ENCODE measurements at regions not wholly inside any gene's neighbourhood (a gene's known extent, or its start where the extent isn't known, plus 50 kb on each side); places are given as distances from the start of the nearest gene placed in this dataset.

DNA sequence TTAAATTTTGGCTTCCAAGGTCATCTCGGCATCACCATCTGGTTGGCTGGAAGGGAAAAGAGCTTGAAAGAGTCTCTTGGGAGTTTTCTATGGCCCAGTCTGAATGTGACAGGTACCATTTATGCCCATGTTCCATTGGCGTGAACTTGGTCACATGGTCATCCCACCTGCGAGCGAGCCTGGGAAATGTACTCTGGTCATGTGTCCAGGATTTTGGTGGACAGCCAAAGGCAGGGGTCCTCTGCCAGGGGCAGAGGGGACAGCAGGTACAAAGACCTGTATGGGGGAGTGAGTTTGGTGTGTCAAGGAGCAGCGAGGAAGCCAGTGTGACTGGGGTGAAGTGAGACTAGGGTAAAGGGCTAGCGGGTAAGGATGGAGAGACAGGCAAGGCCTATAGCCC, 112.6 kb downstream of the CDC5L start:
- no peak for DNase-seq (ENCODE audit: low read depth)

DNA sequence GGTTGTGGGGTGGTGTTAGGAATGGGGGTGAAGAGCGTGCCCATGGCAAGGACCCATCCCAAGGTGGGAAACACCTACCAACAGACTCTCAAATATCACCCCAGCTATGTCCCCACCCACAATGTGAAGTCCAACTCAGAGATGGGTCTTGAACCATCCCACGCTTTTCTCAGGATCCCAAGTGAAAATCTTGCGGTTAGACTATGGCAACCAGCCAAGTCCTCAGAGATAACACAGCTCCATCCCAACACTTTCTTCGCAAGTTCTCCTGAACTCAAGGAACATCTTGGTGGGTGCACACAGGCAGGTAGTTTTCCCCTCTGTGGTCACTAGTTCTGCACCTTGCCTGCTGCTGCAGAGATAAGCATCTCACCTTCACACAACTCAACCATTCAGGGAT, 116.0 kb downstream of the CDC5L start:
- no peak for DNase-seq (ENCODE audit: low read depth)

DNA sequence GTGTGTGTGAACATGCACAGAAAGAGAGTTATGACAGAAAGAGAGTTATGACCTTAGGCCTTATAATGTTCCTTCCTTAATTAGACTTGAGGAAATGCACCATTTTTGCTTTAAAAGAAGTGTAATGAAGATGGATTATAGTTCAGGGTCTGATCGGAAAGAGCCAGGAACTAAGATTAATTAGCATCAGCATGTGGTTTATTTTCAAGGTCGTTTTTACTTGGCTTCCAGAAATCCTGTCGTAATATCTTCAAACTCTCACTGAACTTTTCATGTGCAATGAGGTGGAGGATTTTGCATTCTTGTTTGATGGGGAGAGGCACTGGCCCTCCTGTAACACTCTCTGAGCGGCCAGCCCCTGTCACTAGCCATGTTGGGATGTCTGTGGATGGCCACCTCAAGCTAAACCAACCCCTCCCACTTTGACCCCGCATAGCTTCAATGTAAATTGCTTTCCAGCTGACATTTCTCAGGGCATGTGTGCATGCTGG, 116.8 kb downstream of the CDC5L start:
- DNase-seq (ENCODE audit: low read depth) = no peak

DNA sequence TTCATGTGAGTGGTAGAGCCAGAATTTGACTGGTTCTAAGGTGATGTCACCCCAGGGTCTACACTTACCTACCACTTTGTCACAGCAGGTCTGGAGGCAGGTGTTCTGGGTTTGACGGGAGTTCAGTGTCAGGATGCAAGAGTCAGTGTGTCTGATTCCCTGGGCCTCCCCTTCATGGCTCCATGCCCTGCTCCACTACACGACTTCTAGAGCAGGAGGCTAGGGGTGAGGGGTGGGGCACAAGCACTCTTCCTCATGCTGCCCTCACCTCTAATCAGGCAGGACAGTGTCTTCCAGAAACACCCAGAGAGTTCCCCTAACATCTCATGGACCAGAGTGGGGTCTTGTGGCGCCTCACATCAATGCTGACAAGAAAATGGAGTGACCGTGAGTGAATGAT, 118.2 kb downstream of the CDC5L start:
- DNase-seq (ENCODE audit: low read depth) = no peak

DNA sequence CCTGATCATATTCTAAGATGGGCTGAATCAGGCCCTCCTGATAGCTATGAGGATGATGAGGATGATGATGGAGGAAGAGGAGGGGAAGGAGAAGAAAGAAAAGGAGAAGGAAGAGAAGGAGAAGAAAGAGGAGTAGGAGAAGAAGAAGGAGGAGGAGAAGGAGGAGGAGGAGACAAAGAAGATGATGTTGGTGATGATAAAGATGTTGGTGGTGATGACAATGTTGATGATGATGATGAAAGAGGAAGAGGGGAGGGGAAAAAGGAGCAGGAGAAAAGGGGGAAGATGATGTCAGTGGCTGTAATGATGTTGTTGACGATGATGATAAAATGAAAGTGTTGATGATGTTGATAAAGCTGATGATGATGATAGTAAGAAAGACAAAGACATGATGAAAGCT, 119.5 kb downstream of the CDC5L start:
- no peak for DNase-seq (ENCODE audit: low read depth)

DNA sequence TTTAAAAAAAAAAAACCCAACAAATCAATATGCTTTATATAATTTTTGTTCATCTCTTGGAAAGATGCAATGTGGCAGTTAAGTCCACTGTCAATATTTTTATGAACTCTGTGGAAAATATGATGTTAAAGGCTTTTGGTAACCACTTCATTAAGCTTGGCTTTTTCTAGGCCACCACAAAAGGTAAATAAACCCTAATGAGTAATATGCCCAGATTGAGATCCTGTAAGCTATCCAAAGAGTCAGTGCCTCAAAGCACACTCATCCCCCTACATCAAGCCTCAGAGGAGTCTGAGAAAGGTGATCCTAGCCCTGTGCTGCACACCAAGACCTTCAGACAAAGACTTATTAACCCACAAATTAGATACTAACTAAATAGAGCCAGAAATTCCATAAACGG, 121.1 kb downstream of the CDC5L start:
- peak; percentile 74 for DNase-seq (ENCODE audit: low read depth)

DNA sequence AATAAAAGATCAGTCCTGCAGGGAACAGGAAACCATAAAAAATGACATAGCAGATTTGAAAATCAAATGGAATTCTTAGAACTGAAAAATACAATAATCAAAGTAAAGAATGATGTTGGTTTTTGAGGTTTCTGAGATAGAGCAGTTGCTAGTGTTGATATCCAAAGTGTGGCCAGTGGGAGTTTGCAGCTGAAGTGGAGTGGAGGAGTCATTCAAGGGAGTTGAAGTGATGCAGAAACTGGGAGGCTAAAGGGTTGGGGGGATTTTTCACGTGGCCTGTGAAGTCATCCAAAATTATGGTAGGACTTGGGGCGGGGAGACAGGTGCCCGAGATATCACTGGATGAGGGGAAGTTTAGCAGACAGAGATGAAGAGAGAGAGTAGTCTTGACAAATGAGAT, 123.6 kb downstream of the CDC5L start:
- DNase-seq (ENCODE audit: low read depth) = no peak

DNA sequence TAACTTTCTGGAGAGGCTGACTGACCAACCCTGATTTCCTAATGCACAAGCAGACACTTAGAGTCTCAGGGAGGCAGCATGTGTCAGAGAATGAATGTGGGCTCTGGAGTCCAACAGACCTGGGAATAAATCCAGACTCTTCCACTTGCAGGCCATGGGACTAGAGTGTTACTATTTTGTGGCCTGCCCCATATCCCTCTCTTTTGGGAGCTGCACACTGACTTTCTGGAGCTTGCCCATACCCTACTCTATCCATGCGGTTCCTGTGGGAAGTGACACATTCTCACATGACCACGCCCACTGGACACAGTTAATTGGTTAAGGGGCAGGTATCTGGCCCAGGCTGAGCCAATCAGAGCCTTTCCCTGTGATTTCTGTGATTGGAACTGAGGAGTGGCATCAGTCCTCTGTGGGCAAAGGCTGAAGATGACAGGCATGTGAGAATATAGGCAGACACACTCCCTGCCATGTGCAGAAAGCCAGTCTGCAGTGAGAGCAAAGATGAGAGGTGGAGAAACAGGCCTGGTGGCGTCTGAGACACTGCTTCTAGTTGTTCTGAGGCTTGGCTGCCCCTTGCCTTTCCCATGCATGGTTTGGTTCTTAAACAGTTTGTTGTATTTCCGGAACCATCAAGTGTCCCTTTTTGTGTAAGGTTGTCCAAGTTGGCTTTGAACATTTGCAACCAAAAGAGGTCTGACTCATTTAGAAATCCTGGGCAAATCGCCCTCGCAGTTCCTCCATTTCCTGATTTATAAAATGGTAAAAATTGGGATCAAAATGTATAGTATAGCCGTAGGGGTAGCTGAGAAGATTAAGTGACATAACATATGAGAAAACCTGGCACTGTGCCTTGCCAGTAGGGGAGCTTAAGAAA, 125.6 kb downstream of the CDC5L start:
- peak; percentile 60 for DNase-seq (ENCODE audit: low read depth)

DNA sequence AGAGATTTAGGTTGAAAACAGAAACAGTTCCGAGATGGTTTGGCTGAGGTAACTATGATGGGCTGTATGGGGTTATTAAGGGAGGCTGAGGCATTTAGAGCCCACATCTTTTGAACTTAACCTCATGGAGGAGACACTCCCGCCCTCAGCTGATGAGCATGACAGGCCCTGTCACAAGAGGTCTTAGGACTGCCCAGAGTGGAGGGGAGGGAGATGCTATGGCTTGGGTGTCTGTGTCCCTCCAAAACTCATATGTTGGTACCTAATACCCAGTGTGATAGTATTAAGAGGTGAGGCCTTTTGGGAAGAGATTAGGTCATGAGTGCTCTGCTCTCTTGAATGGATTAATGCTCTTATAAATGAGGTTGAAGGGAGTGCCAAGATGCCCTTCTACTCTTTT, 126.6 kb downstream of the CDC5L start:
- DNase-seq (ENCODE audit: low read depth) = no peak

DNA sequence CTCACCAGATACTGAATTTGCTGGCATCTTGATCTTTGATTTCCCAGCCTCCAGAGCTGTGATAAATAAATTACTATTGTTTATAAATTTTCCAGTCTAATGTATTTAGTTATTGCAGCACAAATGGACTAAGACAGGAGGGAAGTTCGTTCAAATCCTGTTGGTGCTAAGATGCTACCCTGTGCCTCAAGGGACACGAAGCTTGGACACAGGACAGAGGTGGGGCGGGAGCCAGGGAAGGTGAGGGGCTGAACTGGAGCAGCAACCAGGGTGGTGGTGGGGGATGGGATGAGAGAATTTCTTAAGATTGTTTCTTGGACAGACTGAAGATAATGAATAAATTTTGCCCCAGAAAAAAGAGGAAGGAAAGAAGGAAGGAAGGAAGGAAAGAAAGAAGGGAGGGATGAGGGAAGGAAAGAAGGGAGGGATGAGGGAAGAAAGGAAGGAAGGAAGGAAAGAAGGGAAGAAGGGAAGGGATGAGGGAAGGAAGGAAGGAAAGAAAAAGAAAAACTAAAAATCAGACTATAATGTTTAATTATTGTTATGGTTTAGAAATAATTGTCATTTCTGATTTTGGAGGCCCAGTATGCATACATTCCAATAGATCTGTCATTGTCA, 127.2 kb downstream of the CDC5L start:
- no peak for DNase-seq (ENCODE audit: low read depth)

DNA sequence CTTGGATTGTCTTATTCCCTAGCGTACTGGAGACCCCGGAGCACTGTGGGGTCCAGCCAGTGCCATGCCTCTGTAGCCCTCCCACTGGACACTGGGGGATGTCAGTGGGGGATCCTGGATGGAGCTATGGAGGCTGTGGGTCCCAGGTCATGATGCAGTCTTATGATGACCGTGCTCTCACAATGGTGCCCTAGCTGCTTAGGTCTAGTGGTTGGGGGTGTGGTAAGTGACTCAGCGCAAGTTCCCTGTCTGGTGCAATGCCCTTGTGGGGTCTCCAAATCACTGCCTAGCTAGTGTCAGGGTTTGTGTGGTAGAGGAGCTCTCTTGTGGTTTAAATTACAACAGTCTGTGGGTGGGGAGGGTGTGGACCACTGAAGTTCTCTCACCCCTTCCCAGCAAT, 135.4 kb downstream of the CDC5L start:
- DNase-seq (ENCODE audit: low read depth) = no peak

DNA sequence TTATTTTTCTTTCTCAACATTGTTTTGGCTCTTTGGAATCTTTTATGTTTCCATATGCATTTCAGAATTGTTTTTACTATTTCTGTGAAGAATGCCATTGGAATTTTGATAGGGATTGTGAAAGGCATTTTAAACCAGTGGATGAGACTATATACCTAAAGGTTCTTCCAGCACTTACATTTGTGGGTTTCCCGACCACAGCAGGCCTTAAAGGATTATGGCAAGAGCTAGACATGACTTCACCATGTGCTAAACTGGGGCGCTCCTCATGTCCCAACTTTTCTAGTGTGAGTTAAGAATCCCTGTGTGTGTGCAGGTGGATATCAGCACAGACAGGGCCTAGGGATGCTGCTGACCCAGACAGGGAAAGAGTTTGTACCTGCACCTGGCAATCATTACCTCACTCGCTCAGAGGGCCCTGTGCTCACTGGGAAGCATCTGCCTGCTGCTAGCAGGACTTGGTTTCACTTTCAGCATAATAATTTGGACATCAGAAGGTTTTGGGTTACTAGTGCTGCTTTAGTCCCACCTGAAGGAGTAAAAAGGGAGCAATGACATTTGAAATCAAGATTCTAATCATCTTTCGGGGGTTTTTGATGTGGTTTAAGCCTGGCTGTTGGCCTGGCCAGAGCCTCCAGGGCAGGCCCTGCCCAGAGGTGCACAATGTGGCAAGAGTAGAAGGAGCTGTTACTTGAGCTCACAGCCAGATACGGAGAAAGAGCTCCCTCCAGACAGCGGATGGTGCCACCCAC, 137.1 kb downstream of the CDC5L start:
- no peak for DNase-seq (ENCODE audit: low read depth)

DNA sequence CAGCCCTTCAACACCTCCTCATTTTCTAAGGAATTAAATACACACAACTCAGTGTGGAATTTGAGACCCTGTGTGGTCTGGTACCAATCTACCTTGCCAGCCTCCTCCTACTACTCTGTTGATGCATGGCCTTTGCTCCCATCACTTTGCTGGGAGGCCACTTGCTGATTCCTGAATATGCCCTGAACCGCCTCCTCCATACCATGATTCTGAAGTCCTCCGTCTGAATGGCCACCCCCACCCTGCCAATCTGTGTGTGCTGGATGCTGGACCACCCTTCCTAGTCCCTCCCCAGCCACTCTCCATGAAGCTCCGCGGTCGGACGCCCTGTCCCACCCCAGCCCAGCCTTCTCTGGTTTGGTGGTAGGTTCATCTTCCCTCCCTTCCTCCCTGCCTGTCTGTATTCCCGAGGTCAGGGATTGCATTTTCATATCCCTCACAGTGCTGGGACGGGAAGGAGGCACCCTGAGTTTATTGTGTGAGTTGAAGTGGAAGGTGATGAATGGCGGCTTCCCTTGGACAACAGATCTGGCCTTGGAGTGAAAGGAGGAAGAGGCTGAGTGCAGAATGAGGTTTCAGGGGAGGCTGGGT, 138.3 kb downstream of the CDC5L start:
- DNase-seq (ENCODE audit: low read depth) = no peak

DNA sequence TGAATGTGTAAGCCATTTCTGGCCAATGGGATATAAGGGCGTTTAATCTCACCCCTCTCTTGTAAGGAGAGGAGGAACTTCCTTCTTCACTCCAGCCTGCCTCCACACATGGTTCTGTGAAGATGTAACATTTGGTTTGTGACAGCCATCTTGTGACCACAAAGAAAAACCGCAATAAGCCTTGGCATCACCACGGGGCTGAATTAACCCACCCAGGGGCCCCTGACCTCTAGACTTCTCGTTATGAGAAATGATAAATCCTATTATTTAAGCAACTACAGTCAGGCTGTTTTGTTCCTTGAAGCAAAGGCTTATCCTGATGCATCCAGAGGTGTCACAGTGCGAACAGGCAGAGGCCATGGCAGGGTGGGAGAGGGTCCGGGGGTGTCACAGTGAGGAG, 139.7 kb downstream of the CDC5L start:
- no peak for DNase-seq (ENCODE audit: low read depth)

DNA sequence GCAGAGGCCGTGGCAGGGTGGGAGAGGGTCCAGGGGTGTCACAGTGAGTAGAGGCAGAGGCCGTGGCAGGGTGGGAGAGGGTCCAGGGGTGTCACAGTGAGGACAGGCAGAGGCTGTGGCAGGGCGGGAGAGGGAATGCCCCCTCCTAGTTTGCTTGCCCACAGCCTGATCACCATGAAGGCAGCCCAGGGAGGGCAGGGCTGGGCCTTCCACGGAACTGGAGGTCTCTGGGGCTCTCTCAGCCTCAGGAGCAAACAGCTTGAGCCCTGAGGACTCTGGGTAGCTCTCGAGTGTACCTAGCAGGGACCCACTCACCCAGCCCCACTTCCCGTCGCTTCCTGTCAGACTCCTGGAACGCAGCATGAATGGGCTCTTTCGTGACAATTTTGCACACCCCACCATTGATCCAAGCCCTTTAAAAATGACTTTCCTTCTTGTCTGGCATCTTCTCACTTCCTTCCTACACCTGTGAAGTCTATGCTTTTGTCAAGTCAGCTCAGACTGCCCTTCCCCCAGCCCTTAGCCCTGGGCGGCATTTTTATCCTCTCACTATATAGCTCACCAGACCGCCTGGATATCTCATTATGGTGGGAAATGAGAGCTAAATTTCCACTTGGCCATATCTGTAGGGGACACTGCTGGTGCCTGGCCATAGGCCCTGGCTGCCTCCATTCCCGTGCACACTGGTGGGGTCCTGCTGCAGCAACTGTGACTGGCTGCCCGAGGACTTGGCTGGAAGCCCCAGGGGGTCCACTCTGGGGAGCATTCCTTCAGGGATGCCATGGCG, 140.3 kb downstream of the CDC5L start:
- DNase-seq (ENCODE audit: low read depth) = no peak

DNA sequence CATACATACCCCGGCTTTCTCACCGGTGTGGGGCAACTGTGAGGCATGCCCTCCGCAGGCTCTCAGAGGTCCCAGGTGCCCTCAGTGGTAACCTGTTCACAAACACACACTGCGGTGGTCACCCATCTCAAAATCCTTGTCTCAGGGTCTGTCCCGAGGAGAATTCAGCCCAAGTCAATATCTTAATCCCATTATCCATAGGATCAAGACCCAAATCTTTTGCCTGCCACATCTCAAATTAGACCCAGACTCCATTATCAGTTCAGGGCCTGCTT, 140.8 kb downstream of the CDC5L start:
- DNase-seq (ENCODE audit: low read depth) = no peak

DNA sequence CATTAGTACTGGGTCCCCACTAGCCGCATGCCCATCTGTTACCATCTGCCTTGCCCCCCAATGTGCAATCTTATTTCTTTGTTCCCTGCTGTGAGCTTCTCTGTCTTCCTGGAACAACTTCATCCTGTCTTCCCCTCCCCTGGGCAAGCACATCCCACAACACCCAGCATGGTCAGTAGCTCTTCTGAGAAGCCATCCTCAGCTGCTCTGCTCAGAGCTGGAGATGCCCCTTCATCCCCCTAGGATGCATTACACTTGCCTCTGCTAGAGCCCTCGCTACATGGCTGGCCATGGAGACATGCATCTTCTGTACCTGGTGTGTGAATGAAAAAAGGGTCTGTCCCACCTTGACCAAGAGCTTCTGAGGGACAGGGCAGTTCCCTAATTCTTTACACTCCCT, 141.2 kb downstream of the CDC5L start:
- DNase-seq (ENCODE audit: low read depth) = no peak

DNA sequence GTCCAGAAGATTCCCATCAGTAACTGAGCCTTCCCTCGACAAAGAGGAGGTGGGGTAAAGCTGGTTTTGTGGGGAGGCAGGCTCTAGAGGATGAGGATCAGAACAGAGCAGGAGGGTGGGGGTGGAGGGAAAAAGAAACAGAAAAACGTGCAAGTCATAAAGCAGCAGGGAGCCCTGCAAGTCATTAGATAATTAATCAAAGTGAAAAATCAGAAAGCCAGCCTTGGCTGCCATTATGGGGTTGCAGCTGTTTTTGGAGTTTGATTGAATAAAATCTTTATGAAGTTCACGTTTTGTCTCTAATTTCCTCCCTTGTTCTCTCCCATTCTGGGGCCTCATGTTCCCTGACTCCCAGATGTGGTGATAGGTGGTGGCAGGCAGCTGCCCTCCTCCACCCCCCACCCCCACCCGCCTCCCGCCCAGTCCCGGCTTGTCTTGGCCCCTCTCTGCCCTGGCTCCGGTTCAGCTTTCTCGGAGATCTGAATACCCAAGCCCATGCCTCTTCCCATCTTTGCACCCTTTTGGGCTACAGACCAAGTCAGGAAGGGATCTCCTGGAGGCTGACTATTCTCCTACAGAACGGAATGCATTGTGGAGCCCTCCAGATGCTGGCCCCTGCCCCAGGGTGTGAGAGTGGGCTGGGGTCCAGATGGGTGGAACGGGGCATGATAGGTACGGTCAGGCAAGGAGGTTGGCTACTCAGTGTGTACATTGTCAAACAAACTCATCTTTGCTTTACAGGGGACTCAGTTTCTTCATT, 141.8 kb downstream of the CDC5L start:
- no peak for DNase-seq (ENCODE audit: low read depth)

DNA sequence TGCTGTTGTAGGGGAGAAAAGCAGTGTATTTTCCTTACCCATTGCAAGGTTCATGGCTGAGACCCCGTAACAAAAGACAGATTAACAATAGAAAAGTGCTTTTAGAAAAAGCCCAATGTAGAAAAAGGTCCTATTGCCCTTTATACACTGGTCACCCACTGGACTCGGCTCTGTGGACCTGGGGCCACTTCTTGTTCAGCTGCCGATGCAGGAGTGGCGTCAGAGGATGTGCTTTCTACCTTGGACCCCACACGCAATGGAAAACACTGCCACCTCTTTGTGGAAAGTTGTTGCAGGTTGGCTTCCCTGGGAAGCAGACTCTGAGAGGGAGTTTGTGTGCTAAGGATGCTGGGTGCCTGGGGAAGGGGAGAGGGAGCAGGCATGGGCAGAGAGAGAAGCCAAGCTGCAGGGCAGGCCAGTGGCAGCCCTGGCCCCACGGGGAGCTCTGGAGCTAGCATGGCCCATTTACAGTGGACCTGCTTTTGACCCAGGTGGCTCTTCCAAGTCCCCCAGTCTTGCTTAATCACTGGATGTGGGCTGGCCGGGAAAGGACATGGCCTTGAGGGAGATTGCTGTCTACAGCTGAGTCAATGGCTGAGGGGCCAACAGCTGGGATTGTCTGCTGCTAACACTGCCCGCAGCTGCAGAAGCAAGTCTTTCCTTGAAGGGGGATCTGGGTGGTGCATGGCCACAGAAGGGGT, 142.9 kb downstream of the CDC5L start:
- DNase-seq (ENCODE audit: low read depth) = no peak

DNA sequence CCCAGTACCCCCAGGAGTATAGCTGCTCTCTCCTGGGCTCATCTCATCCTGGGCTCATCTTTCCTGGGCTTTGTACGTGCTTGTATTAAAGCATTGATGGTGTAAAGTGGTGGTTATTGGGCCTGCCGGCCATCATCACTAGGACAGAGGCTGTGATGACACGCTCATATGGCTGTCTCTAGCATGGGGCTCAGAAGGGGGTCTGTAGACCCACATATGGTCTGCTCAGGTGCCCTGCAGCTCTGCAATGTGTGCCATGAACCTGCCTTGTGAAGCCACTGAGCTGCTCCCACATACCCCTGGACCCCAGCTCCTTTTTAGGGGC, 143.4 kb downstream of the CDC5L start:
- DNase-seq (ENCODE audit: low read depth) = no peak

Measured in Daoy (cell line).